Activated B cell treated with CpG ODN at 0.5 μM for 24 hours (primary cell): ENCODE measurements at regions not wholly inside any gene's neighbourhood (a gene's known extent, or its start where the extent isn't known, plus 50 kb on each side); places are given as distances from the start of the nearest gene placed in this dataset.

Source experiments
- ATAC-seq: fragments of 200-7000 bp; cut with Tn5 transposase; one replicate; pipeline ENCODE4 v1.10.0; 2021; ENCODE audit warnings: low read depth, mild to moderate bottlenecking, moderate library complexity
- CTCF ChIA-PET: fragments of 350-600 bp; sonication (Branson Sonifier 250); formaldehyde crosslinking; loops from one replicate; lab custom pipeline; 2021; ENCODE audit warnings: antibody characterized with exemption; lab: Charles Lee
- POLR2A ChIA-PET: fragments of 350-600 bp; sonication (Branson Sonifier 250); formaldehyde crosslinking; loops from one replicate; lab custom pipeline; 2021; ENCODE audit warnings: antibody characterized with exemption; lab: Charles Lee
- DNase-seq: peaks from one replicate; pipeline ENCODE4 v3.0.0; 2022
- H3K27ac Mint-ChIP-seq: one replicate; pipeline ENCODE4 v1.8.0; 2020; ENCODE audit warnings: mixed read lengths
- H3K27me3 Mint-ChIP-seq: one replicate; pipeline ENCODE4 v1.8.0; 2021; ENCODE audit warnings: mixed read lengths
- H3K36me3 Mint-ChIP-seq: one replicate; pipeline ENCODE4 v1.8.0; 2021; ENCODE audit warnings: low read depth, mixed read lengths
- H3K4me1 Mint-ChIP-seq: one replicate; pipeline ENCODE4 v1.8.0; 2021; ENCODE audit warnings: mixed read lengths
- H3K4me3 Mint-ChIP-seq: one replicate; pipeline ENCODE4 v1.8.0; 2020; ENCODE audit warnings: mild to moderate bottlenecking, mixed read lengths
- H3K9me3 Mint-ChIP-seq: one replicate; pipeline ENCODE4 v1.8.0; 2020; ENCODE audit warnings: mixed read lengths
- intact Hi-C: fragments of 100-400 bp; cut with micrococcal nuclease; formaldehyde crosslinking; loops from one replicate; pipeline ENCODE4 v1.15.1; 2024
- TF ChIP-seq, protein P1 (sequence below): fragments of 200-600 bp; IDR thresholded peaks from one replicate; pipeline ENCODE4 v1.8.0; 2022; ENCODE audit warnings: antibody characterized with exemption, mild to moderate bottlenecking

DNA sequence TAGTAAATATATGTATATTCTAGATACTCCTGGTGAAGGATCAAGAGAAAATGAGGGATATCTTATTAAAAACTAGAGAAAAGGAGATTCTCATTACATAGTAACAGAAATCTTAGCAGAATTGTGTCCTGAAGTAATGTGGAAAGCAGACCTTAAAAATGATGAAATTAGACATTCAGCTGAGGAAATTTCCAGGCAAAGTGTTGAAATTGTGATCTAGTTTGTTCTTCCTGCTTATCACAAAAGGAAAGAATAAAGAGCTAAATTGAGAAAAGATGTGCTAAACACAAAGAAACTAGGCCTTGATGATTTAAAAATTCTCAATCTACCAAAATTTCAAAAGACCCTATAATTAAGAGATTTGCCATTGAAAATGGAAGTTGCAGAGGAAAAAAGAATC is 362.6 kb upstream of the PLSCR5 start:
- Mint-ChIP-seq H3K27ac (no peak overlapping the region), H3K36me3 (no peaks in the 10 kb centered on the region), H3K4me1 (no peaks in the 10 kb centered on the region), H3K4me3 (no peak overlapping the region), H3K9me3 (peaks cover 4% of the 10 kb centered on the region), H3K27me3 (no peaks in the 10 kb centered on the region)
- TF ChIP-seq, protein P1, sequence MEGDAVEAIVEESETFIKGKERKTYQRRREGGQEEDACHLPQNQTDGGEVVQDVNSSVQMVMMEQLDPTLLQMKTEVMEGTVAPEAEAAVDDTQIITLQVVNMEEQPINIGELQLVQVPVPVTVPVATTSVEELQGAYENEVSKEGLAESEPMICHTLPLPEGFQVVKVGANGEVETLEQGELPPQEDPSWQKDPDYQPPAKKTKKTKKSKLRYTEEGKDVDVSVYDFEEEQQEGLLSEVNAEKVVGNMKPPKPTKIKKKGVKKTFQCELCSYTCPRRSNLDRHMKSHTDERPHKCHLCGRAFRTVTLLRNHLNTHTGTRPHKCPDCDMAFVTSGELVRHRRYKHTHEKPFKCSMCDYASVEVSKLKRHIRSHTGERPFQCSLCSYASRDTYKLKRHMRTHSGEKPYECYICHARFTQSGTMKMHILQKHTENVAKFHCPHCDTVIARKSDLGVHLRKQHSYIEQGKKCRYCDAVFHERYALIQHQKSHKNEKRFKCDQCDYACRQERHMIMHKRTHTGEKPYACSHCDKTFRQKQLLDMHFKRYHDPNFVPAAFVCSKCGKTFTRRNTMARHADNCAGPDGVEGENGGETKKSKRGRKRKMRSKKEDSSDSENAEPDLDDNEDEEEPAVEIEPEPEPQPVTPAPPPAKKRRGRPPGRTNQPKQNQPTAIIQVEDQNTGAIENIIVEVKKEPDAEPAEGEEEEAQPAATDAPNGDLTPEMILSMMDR = no peak
- no peak for DNase-seq
- no peak for ATAC-seq
- ChIA-PET POLR2A (no interaction called here), CTCF (no interaction called here)
- intact Hi-C loops = no loop called here

GRCh38 chr3:146966124-146966523 is 361.0 kb upstream of the PLSCR5 start:
- POLR2A ChIA-PET = interaction anchor here (0.5 kb wide), 1 partner anchor 11 kb away, joined by 4 read pairs; no protein-coding TSS in a partner anchor
- peaks cover 4% of the 10 kb centered on the region for H3K9me3 Mint-ChIP-seq
- H3K27me3 Mint-ChIP-seq = no peaks in the 10 kb centered on the region
- H3K4me1 Mint-ChIP-seq = no peaks in the 10 kb centered on the region
- ATAC-seq (no peak), DNase-seq (no peak)
- CTCF ChIA-PET = no interaction called here
- no peak overlapping the region for H3K4me3 Mint-ChIP-seq
- TF ChIP-seq, protein P1 = no peak
- H3K36me3 Mint-ChIP-seq = no peaks in the 10 kb centered on the region
- intact Hi-C loops = no loop called here
- H3K27ac Mint-ChIP-seq = no peak overlapping the region

DNA sequence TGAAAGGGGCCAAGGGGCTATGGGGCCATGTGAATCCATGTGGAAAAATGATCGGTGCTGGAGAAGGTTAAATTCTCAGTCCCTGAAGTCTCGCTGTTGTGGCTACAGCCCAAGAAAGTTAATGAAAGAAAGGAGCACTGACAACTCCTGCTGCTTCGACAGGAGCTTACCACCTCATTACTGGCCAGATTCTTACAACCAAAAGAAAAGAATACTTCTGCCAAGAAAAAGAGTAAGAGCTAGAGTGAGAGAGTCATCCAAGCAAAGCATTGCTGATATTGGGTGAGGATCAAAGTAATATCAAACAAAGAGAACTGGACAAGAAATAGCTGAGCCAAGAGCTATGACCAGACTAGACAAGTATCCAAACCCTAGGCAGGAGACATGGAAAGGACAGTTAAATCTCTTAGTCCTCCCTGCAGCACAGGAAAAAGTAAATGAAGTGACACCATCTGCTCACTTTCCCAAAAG is 348.4 kb upstream of the PLSCR5 start:
- TF ChIP-seq, protein P1 = no peak
- ChIA-PET POLR2A (no interaction called here), CTCF (no interaction called here)
- Mint-ChIP-seq H3K9me3 (no peaks in the 10 kb centered on the region), H3K36me3 (no peaks in the 10 kb centered on the region), H3K27me3 (no peaks in the 10 kb centered on the region), H3K4me3 (no peak overlapping the region), H3K27ac (no peak overlapping the region), H3K4me1 (no peaks in the 10 kb centered on the region)
- DNase-seq = no peak
- no peak for ATAC-seq
- intact Hi-C loops = no loop called here

GRCh38 chr3:146948985-146949384 is 343.8 kb upstream of the PLSCR5 start:
- peaks cover 6% of the 10 kb centered on the region for H3K9me3 Mint-ChIP-seq
- no peak for DNase-seq
- CTCF ChIA-PET = no interaction called here
- no peak for ATAC-seq
- no peak overlapping the region for H3K4me3 Mint-ChIP-seq
- intact Hi-C loops = no loop called here
- no peaks in the 10 kb centered on the region for H3K27me3 Mint-ChIP-seq
- POLR2A ChIA-PET = no interaction called here
- H3K27ac Mint-ChIP-seq = no peak overlapping the region
- no peaks in the 10 kb centered on the region for H3K4me1 Mint-ChIP-seq
- TF ChIP-seq, protein P1 = no peak
- H3K36me3 Mint-ChIP-seq = no peaks in the 10 kb centered on the region

GRCh38 chr3:146948186-146948585 is 343.0 kb upstream of the PLSCR5 start:
- no peaks in the 10 kb centered on the region for H3K27me3 Mint-ChIP-seq
- peaks cover 6% of the 10 kb centered on the region for H3K9me3 Mint-ChIP-seq
- H3K36me3 Mint-ChIP-seq = no peaks in the 10 kb centered on the region
- no peak for DNase-seq
- H3K4me1 Mint-ChIP-seq = no peaks in the 10 kb centered on the region
- TF ChIP-seq, protein P1 = no peak
- intact Hi-C loops = no loop called here
- no peak overlapping the region for H3K4me3 Mint-ChIP-seq
- ATAC-seq = no peak
- CTCF ChIA-PET = no interaction called here
- no peak overlapping the region for H3K27ac Mint-ChIP-seq
- POLR2A ChIA-PET = no interaction called here
